Activated B cell treated with CpG ODN at 0.5 μM for 24 hours (primary cell): ENCODE measurements at regions not wholly inside any gene's neighbourhood (a gene's known extent, or its start where the extent isn't known, plus 50 kb on each side); places are given as distances from the start of the nearest gene placed in this dataset.
"Not testable (repeated sequence)": the region's sequence is repeated elsewhere in the genome, so short reads cannot be mapped to it uniquely, and the experiment has no call there.

ENCODE experiments used
- ATAC-seq: fragments of 200-7000 bp; cut with Tn5 transposase; one replicate; pipeline ENCODE4 v1.10.0; 2021; ENCODE audit warnings: low read depth, mild to moderate bottlenecking, moderate library complexity
- CTCF ChIA-PET: fragments of 350-600 bp; sonication (Branson Sonifier 250); formaldehyde crosslinking; loops from one replicate; lab custom pipeline; 2021; ENCODE audit warnings: antibody characterized with exemption; lab: Charles Lee
- POLR2A ChIA-PET: fragments of 350-600 bp; sonication (Branson Sonifier 250); formaldehyde crosslinking; loops from one replicate; lab custom pipeline; 2021; ENCODE audit warnings: antibody characterized with exemption; lab: Charles Lee
- DNase-seq: peaks from one replicate; pipeline ENCODE4 v3.0.0; 2022
- H3K27ac Mint-ChIP-seq: one replicate; pipeline ENCODE4 v1.8.0; 2020; ENCODE audit warnings: mixed read lengths
- H3K27me3 Mint-ChIP-seq: one replicate; pipeline ENCODE4 v1.8.0; 2021; ENCODE audit warnings: mixed read lengths
- H3K36me3 Mint-ChIP-seq: one replicate; pipeline ENCODE4 v1.8.0; 2021; ENCODE audit warnings: low read depth, mixed read lengths
- H3K4me1 Mint-ChIP-seq: one replicate; pipeline ENCODE4 v1.8.0; 2021; ENCODE audit warnings: mixed read lengths
- H3K4me3 Mint-ChIP-seq: one replicate; pipeline ENCODE4 v1.8.0; 2020; ENCODE audit warnings: mild to moderate bottlenecking, mixed read lengths
- H3K9me3 Mint-ChIP-seq: one replicate; pipeline ENCODE4 v1.8.0; 2020; ENCODE audit warnings: mixed read lengths
- CTCF ChIP-seq: fragments of 200-600 bp; IDR thresholded peaks from one replicate; pipeline ENCODE4 v1.8.0; 2022; ENCODE audit warnings: antibody characterized with exemption, mild to moderate bottlenecking
- intact Hi-C: fragments of 100-400 bp; cut with micrococcal nuclease; formaldehyde crosslinking; loops from one replicate; pipeline ENCODE4 v1.15.1; 2024

GRCh38 chr20:56916345-56916622 is 287.2 kb downstream of the TFAP2C start:
- POLR2A ChIA-PET: no interaction called here
- Mint-ChIP-seq H3K36me3 (no peaks in the 10 kb centered on the region), H3K27me3 (no peaks in the 10 kb centered on the region), H3K4me1 (no peaks in the 10 kb centered on the region), H3K4me3 (no peak overlapping the region), H3K9me3 (no peaks in the 10 kb centered on the region), H3K27ac (no peak overlapping the region)
- no peak for ATAC-seq
- intact Hi-C loops: no loop called here
- CTCF ChIA-PET: no interaction called here
- TF ChIP-seq CTCF: no peak
- no peak for DNase-seq

GRCh38 chr20:56920041-56920440 is 290.9 kb downstream of the TFAP2C start:
- H3K27ac Mint-ChIP-seq, H3K4me1 Mint-ChIP-seq, POLR2A ChIA-PET, H3K4me3 Mint-ChIP-seq, intact Hi-C loops, H3K36me3 Mint-ChIP-seq, DNase-seq, ATAC-seq, H3K9me3 Mint-ChIP-seq, CTCF ChIA-PET: not testable (repeated sequence)
- peaks cover 26% of the 10 kb centered on the region for H3K27me3 Mint-ChIP-seq

GRCh38 chr20:56922497-56922896 is 293.4 kb downstream of the TFAP2C start:
- CTCF ChIA-PET: no interaction called here
- POLR2A ChIA-PET: no interaction called here
- DNase-seq (no peak), ATAC-seq (no peak)
- intact Hi-C loops: no loop called here
- no peaks in the 10 kb centered on the region for H3K4me1 Mint-ChIP-seq
- H3K27ac Mint-ChIP-seq: no peak overlapping the region
- peaks cover 45% of the 10 kb centered on the region for H3K27me3 Mint-ChIP-seq
- no peak overlapping the region for H3K4me3 Mint-ChIP-seq
- no peak for TF ChIP-seq CTCF
- H3K9me3 Mint-ChIP-seq: no peaks in the 10 kb centered on the region
- no peaks in the 10 kb centered on the region for H3K36me3 Mint-ChIP-seq

GRCh38 chr20:56924292-56925081 is 295.4 kb downstream of the TFAP2C start:
- Mint-ChIP-seq H3K27ac (no peak overlapping the region), H3K4me1 (no peaks in the 10 kb centered on the region), H3K27me3 (peaks cover 57% of the 10 kb centered on the region), H3K36me3 (no peaks in the 10 kb centered on the region), H3K9me3 (no peaks in the 10 kb centered on the region), H3K4me3 (no peak overlapping the region)
- POLR2A ChIA-PET: no interaction called here
- no peak for DNase-seq
- intact Hi-C loops: no loop called here
- no peak for TF ChIP-seq CTCF
- CTCF ChIA-PET: no interaction called here
- ATAC-seq: no peak

- ChIA-PET POLR2A (no interaction called here), CTCF (no interaction called here)
- no peaks in the 10 kb centered on the region for H3K4me1 Mint-ChIP-seq
- peaks cover 63% of the 10 kb centered on the region for H3K27me3 Mint-ChIP-seq
- no peak for TF ChIP-seq CTCF
- H3K4me3 Mint-ChIP-seq: no peak overlapping the region
- ATAC-seq (no peak), DNase-seq (no peak)
- H3K36me3 Mint-ChIP-seq: no peaks in the 10 kb centered on the region
- intact Hi-C loops: no loop called here
- no peaks in the 10 kb centered on the region for H3K9me3 Mint-ChIP-seq
- no peak overlapping the region for H3K27ac Mint-ChIP-seq
Observed at GRCh38 chr20:56925082-56925830, 296.1 kb downstream of the TFAP2C start.
